H1 (cell line): ENCODE measurements at regions not wholly inside any gene's neighbourhood (a gene's known extent, or its start where the extent isn't known, plus 50 kb on each side); places are given as distances from the start of the nearest gene placed in this dataset.

Experiments used
- CTCF ChIA-PET: fragments of 300-600 bp; sonication (Branson Sonifier 250); formaldehyde crosslinking; loops from one replicate; lab custom pipeline; 2021; ENCODE audit not compliant: partially characterized antibody; lab: Charles Lee
- POLR2A ChIA-PET: fragments of 300-600 bp; sonication (Branson Sonifier 250); formaldehyde crosslinking; loops from one replicate; lab custom pipeline; 2021; ENCODE audit warnings: inconsistent platforms; ENCODE audit not compliant: partially characterized antibody; lab: Charles Lee
- DNase-seq, 2 experiments: peaks; one replicate each; pipeline versions ENCODE4 v3.0.0 to v3.0.0-alpha.2; 2010 to 2022; ENCODE audit warnings: low spot score in 2 of 2, low read depth in 1 of 2, mixed read lengths in 1 of 2
- FAIRE-seq: peaks from 2 replicates; lab custom pipeline; 2011; peaks lifted over from hg19 to GRCh38; lab: Jason Lieb, UNC
- H2AFZ ChIP-seq: 2 replicates; pipeline ENCODE4 v1.8.1; 2012; ENCODE audit warnings: low read length, inconsistent platforms
- H2AK5ac ChIP-seq: 2 replicates; pipeline ENCODE4 v1.6.1; 2013; ENCODE audit warnings: low read depth, low read length
- H2BK120ac ChIP-seq: replicated peaks from 2 replicates; pipeline ENCODE3; 2013; ENCODE audit warnings: low read depth, low read length, inconsistent platforms
- H2BK12ac ChIP-seq: 2 replicates; pipeline ENCODE4 v1.6.1; 2013; ENCODE audit warnings: low read depth, low read length
- H2BK15ac ChIP-seq: 2 replicates; pipeline ENCODE4 v1.6.1; 2013; ENCODE audit warnings: low read length
- H2BK20ac ChIP-seq: 2 replicates; pipeline ENCODE4 v1.6.1; 2013; ENCODE audit warnings: low read length
- H2BK5ac ChIP-seq: 2 replicates; pipeline ENCODE4 v1.6.1; 2013; ENCODE audit warnings: low read depth, low read length
- H3K14ac ChIP-seq: 2 replicates; pipeline ENCODE4 v1.6.1; 2013; ENCODE audit warnings: inconsistent platforms; ENCODE audit not compliant: insufficient read length
- H3K18ac ChIP-seq: 2 replicates; pipeline ENCODE4 v1.6.1; 2013; ENCODE audit warnings: low read length; ENCODE audit errors: extremely low read depth
- H3K23ac ChIP-seq: 2 replicates; pipeline ENCODE4 v1.6.1; 2013; ENCODE audit warnings: inconsistent platforms; ENCODE audit not compliant: insufficient read length
- H3K23me2 ChIP-seq: 2 replicates; pipeline ENCODE4 v1.6.1; 2013; ENCODE audit warnings: low read depth, low read length
- H3K27ac ChIP-seq: 2 replicates; pipeline ENCODE4 v1.6.1; 2011; ENCODE audit warnings: low read depth, low read length, inconsistent platforms
- H3K27me3 ChIP-seq, 4 experiments: replicated peaks in 1 of 4; 1 replicate in 1 of 4; 2 replicates in 3 of 4; pipeline versions ENCODE4 v1.6.1 to v1.8.1; 2011 to 2013; ENCODE audit warnings: low read length in 3 of 4, mild to moderate bottlenecking in 3 of 4, inconsistent platforms in 2 of 4, mixed read lengths in 2 of 4, moderate library complexity in 1 of 4; ENCODE audit not compliant: control insufficient read depth in 3 of 4, insufficient read depth in 3 of 4; ENCODE audit errors: extremely low read depth in 1 of 4
- H3K36me3 ChIP-seq, 4 experiments: 2 replicates each; pipeline versions ENCODE4 v1.6.1 to v1.8.1; 2011 to 2013; ENCODE audit warnings: mild to moderate bottlenecking in 4 of 4, low read length in 3 of 4, moderate library complexity in 2 of 4, control low read depth in 1 of 4, inconsistent platforms in 1 of 4; ENCODE audit not compliant: insufficient read depth in 4 of 4, control insufficient read depth in 2 of 4
- H3K4ac ChIP-seq: replicated peaks from 2 replicates; pipeline ENCODE3; 2013; ENCODE audit warnings: low read length, low read depth, mixed read lengths, inconsistent platforms; ENCODE audit not compliant: insufficient read length
- H3K4me1 ChIP-seq, 4 experiments: replicated peaks in 1 of 4; 1 replicate in 1 of 4; 2 replicates in 3 of 4; pipeline versions ENCODE4 v1.6.1 to v1.8.1; 2011 to 2013; ENCODE audit warnings: low read length in 3 of 4, inconsistent platforms in 2 of 4, mixed read lengths in 1 of 4; ENCODE audit not compliant: insufficient read depth in 4 of 4, control insufficient read depth in 3 of 4
- H3K4me2 ChIP-seq, 2 experiments: 2 replicates each; pipeline versions ENCODE4 v1.6.1 to v1.8.1; 2011 to 2013; ENCODE audit warnings: low read depth in 2 of 2, low read length in 2 of 2, control low read depth in 1 of 2, inconsistent platforms in 1 of 2, mild to moderate bottlenecking in 1 of 2; ENCODE audit not compliant: insufficient read depth in 1 of 2
- H3K4me3 ChIP-seq, 4 experiments: fragments of 200-600, 300-600 bp in 1 of 4; sonication (generic), shearing (Covaris generic), sonication (Bioruptor Twin) in 1 of 4; 2 replicates each; pipeline versions ENCODE4 v1.5.1 to v1.8.1; 2011 to 2016; ENCODE audit warnings: low read length in 4 of 4, low read depth in 3 of 4, control low read depth in 2 of 4, inconsistent platforms in 2 of 4, mild to moderate bottlenecking in 2 of 4, mixed read lengths in 1 of 4, moderate library complexity in 1 of 4; ENCODE audit not compliant: insufficient read depth in 2 of 4; ENCODE audit errors: extremely low read depth in 1 of 4
- H3K56ac ChIP-seq: replicated peaks from 2 replicates; pipeline ENCODE3; 2013; ENCODE audit warnings: low read depth, mild to moderate bottlenecking, mixed read lengths, low read length, inconsistent platforms; ENCODE audit not compliant: insufficient read length
- H3K79me1 ChIP-seq: 2 replicates; pipeline ENCODE4 v1.6.1; 2013; ENCODE audit warnings: low read depth, low read length, control low read depth
- H3K79me2 ChIP-seq, 2 experiments: 2 replicates each; pipeline versions ENCODE4 v1.6.1 to v1.8.1; 2012 to 2013; ENCODE audit warnings: low read length in 2 of 2, mild to moderate bottlenecking in 2 of 2, inconsistent platforms in 1 of 2; ENCODE audit not compliant: insufficient read depth in 2 of 2, control insufficient read depth in 1 of 2
- H3K9ac ChIP-seq, 4 experiments: replicated peaks in 1 of 4; 1 replicate in 1 of 4; 2 replicates in 3 of 4; pipeline versions ENCODE4 v1.6.1 to v1.8.1; 2011 to 2013; ENCODE audit warnings: low read depth in 3 of 4, low read length in 3 of 4, control low read depth in 2 of 4, mild to moderate bottlenecking in 2 of 4, moderate library complexity in 2 of 4, inconsistent platforms in 1 of 4; ENCODE audit errors: extremely low read depth in 1 of 4
- H3K9me3 ChIP-seq, 2 experiments: 2 replicates each; pipeline versions ENCODE4 v1.6.1 to v1.8.1; 2012 to 2013; ENCODE audit warnings: mild to moderate bottlenecking in 2 of 2, moderate library complexity in 2 of 2, control low read depth in 1 of 2, inconsistent platforms in 1 of 2, low read depth in 1 of 2, low read length in 1 of 2, mixed read lengths in 1 of 2; ENCODE audit not compliant: insufficient read depth in 2 of 2
- H4K20me1 ChIP-seq, 2 experiments: replicated peaks in 1 of 2; 2 replicates each; pipeline versions ENCODE3 to v1.8.1; 2011 to 2013; ENCODE audit warnings: inconsistent platforms in 2 of 2, low read length in 2 of 2, mild to moderate bottlenecking in 1 of 2; ENCODE audit not compliant: insufficient read depth in 2 of 2, control insufficient read depth in 1 of 2
- H4K5ac ChIP-seq: 2 replicates; pipeline ENCODE4 v1.6.1; 2013; ENCODE audit warnings: low read length, low read depth, mixed read lengths, inconsistent platforms; ENCODE audit not compliant: insufficient read length
- H4K8ac ChIP-seq: 2 replicates; pipeline ENCODE4 v1.8.0; 2013; ENCODE audit warnings: mild to moderate bottlenecking, moderate library complexity, low read length, inconsistent platforms; ENCODE audit not compliant: insufficient read depth; ENCODE audit errors: extremely low read depth
- H4K91ac ChIP-seq: replicated peaks from 2 replicates; pipeline ENCODE3; 2013; ENCODE audit warnings: low read length, mixed read lengths, inconsistent platforms; ENCODE audit not compliant: insufficient read length
- RAD21 ChIP-seq, 2 experiments: IDR thresholded peaks in 1 of 2; conservative IDR thresholded peaks in 1 of 2; 2 replicates each; pipeline ENCODE4 v1.6.1; 2011; ENCODE audit warnings: low read depth in 2 of 2, low read length in 2 of 2, improper control_type of control experiment in 1 of 2, inconsistent platforms in 1 of 2, mild to moderate bottlenecking in 1 of 2, moderate library complexity in 1 of 2
- TBP ChIP-seq: IDR thresholded peaks from 2 replicates; pipeline ENCODE4 v1.6.1; 2011; ENCODE audit warnings: low read depth, low read length, improper control_type of control experiment
- WGBS, 2 experiments: shearing (Covaris generic) in 1 of 2; methylation state at CpG; one replicate each; pipeline versions ENCODE4 v1.1.6 to v1.1.7; 2013 to 2015; ENCODE audit warnings: low lambda C conversion rate in 2 of 2, mixed read lengths in 2 of 2, inconsistent platforms in 1 of 2, low coverage in 1 of 2, missing lambda C conversion rate in 1 of 2; ENCODE audit not compliant: insufficient replicate concordance in 2 of 2, insufficient coverage in 1 of 2, insufficient read length in 1 of 2; ENCODE audit errors: extremely low coverage in 1 of 2, missing lambda C conversion rate in 1 of 2; 5-methylcytosine and 5-hydroxymethylcytosine counted together
- TF ChIP-seq, protein P1 (sequence below), 3 experiments: IDR thresholded peaks; 1 replicate in 2 of 3; 2 replicates in 1 of 3; pipeline versions ENCODE4 v1.5.1 to v1.6.1; 2011; ENCODE audit warnings: low read length in 3 of 3, mild to moderate bottlenecking in 3 of 3, inconsistent platforms in 2 of 3, low read depth in 1 of 3, moderate library complexity in 1 of 3; ENCODE audit not compliant: insufficient read depth in 1 of 3; ENCODE audit errors: control extremely low read depth in 1 of 3

DNA sequence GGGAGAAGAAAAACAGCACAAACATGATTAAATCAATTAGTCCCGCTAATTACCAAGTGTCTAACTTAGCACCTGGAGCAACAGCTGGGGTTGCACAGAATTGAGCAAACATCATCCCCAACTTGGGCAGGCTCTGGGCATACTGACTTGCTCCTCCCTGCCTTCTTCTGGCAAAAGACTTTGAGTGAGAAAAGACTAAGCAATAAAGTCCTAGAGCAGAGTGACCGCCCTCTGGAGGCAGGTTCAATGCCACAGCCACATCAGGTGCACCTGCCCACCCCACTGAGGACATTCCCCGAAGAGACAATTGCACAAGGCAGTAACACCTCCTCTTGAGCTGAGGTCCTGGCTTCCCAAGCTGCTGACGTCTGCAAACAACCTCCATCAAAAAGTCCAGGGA, 358.3 kb downstream of the SOX9 start:
- Histone ChIP-seq H3K27ac (no peak overlapping the region), H3K56ac (no peak overlapping the region), H3K4me2 (no peak overlapping the region), H4K5ac (no peak overlapping the region), H4K8ac (no peak overlapping the region), H2BK15ac (no peak overlapping the region), H3K27me3 (no peaks in the 10 kb centered on the region), H4K20me1 (no peaks in the 10 kb centered on the region), H2BK120ac (no peak overlapping the region), H4K91ac (no peak overlapping the region), H2AFZ (no peak overlapping the region), H3K4ac (no peak overlapping the region), H2BK5ac (no peak overlapping the region), H3K4me1 (peaks cover 13 to 31% (median 26%) of the 10 kb centered on the region in 4 experiments; a peak in 6 of 7 replicates), H3K79me1 (no peaks in the 10 kb centered on the region), H2BK20ac (0 out of 2 replicates have a peak overlapping the region, but pooled peaks have one; percentile 38), H3K23ac (no peak overlapping the region), H3K4me3 (no peak overlapping the region), H3K79me2 (no peaks in the 10 kb centered on the region), H3K9me3 (no peaks in the 10 kb centered on the region), H3K9ac (no peak overlapping the region), H3K36me3 (no peaks in the 10 kb centered on the region), H3K23me2 (no peaks in the 10 kb centered on the region), H3K18ac (no peak overlapping the region), H3K14ac (no peak overlapping the region), H2AK5ac (no peak overlapping the region), H2BK12ac (0 out of 2 replicates have a peak overlapping the region, but pooled peaks have one; percentile 13)
- DNase-seq, result no peak
- TF ChIP-seq RAD21 (IDR thresholded peaks at IDR 0.05 in 1 of 2, conservative IDR thresholded peaks at IDR 0.05 in 1 of 2; ENCODE audit: low read depth in 2 of 2, low read length in 2 of 2), result peak; percentile 45 to 59
- no peak for TF ChIP-seq TBP
- TF ChIP-seq, protein P1, sequence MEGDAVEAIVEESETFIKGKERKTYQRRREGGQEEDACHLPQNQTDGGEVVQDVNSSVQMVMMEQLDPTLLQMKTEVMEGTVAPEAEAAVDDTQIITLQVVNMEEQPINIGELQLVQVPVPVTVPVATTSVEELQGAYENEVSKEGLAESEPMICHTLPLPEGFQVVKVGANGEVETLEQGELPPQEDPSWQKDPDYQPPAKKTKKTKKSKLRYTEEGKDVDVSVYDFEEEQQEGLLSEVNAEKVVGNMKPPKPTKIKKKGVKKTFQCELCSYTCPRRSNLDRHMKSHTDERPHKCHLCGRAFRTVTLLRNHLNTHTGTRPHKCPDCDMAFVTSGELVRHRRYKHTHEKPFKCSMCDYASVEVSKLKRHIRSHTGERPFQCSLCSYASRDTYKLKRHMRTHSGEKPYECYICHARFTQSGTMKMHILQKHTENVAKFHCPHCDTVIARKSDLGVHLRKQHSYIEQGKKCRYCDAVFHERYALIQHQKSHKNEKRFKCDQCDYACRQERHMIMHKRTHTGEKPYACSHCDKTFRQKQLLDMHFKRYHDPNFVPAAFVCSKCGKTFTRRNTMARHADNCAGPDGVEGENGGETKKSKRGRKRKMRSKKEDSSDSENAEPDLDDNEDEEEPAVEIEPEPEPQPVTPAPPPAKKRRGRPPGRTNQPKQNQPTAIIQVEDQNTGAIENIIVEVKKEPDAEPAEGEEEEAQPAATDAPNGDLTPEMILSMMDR (IDR thresholded peaks at IDR 0.05; ENCODE audit: control extremely low read depth in 1 of 3, insufficient read depth in 1 of 3, low read depth in 1 of 3, low read length in 3 of 3), result peak; percentile 41 to 60 (median 55); a peak in 3 of 4 replicates
- WGBS, 2 experiments, result 85% methylated on average over 4 of the region's 4 CpGs; no CpG with 5 or more reads in 1 of the 2 experiments
- no peak for FAIRE-seq
- ChIA-PET CTCF (interaction anchor here (0.7 to 2.1 kb wide), 11 partner anchors 13 to 360 kb away, joined by 3 to 10 read pairs (median 4); no protein-coding TSS in a partner anchor), POLR2A (no interaction called here)
